Fibroblast of mammary gland (primary cell): ENCODE measurements at regions not wholly inside any gene's neighbourhood (a gene's known extent, or its start where the extent isn't known, plus 50 kb on each side); places are given as distances from the start of the nearest gene placed in this dataset.

Source experiments
- DNase-seq: peaks from one replicate; pipeline ENCODE4 v3.0.0-alpha.2; 2010; ENCODE audit warnings: low read depth
- H3K4me3 ChIP-seq: 2 replicates; pipeline ENCODE4 v1.5.1; 2011; ENCODE audit warnings: low read depth, mild to moderate bottlenecking, low read length, moderate library complexity; ENCODE audit not compliant: control insufficient read depth
- CTCF ChIP-seq: conservative IDR thresholded peaks from 2 replicates; pipeline ENCODE4 v1.5.1; 2011; ENCODE audit warnings: low read depth, low read length, inconsistent platforms; ENCODE audit not compliant: control insufficient read depth, insufficient read depth

- H3K4me3 ChIP-seq: no peak overlapping the region
- TF ChIP-seq CTCF: no peak
- DNase-seq: no peak
These were observed 484.8 kb upstream of the RUNX1 start for GRCh38 chr21:35533893-35534292.

GRCh38 chr21:35530766-35531165, 481.7 kb upstream of the RUNX1 start:
- DNase-seq: no peak
- TF ChIP-seq CTCF: no peak
- H3K4me3 ChIP-seq: no peak overlapping the region

- no peak for DNase-seq
- H3K4me3 ChIP-seq: no peak overlapping the region
- TF ChIP-seq CTCF: no peak
These were observed 480.2 kb upstream of the RUNX1 start for GRCh38 chr21:35529171-35529863.

- no peak for DNase-seq
- no peak for TF ChIP-seq CTCF
- no peak overlapping the region for H3K4me3 ChIP-seq
These were observed 479.3 kb upstream of the RUNX1 start for GRCh38 chr21:35528116-35529042.

GRCh38 chr21:35527358-35527757, 478.3 kb upstream of the RUNX1 start:
- TF ChIP-seq CTCF: no peak
- DNase-seq: no peak
- no peak overlapping the region for H3K4me3 ChIP-seq

GRCh38 chr21:35525443-35525842, 476.3 kb upstream of the RUNX1 start:
- no peak overlapping the region for H3K4me3 ChIP-seq
- no peak for TF ChIP-seq CTCF
- DNase-seq: peak; percentile 68
